Nephron progenitor cell (in vitro differentiated cells): ENCODE measurements at regions not wholly inside any gene's neighbourhood (a gene's known extent, or its start where the extent isn't known, plus 50 kb on each side); places are given as distances from the start of the nearest gene placed in this dataset.

Experiments used
- DNase-seq: peaks from one replicate; pipeline ENCODE4 v3.0.0; 2021
- H3K27ac Mint-ChIP-seq: 2 replicates; pipeline ENCODE4 v1.8.0; 2021; ENCODE audit warnings: mild to moderate bottlenecking, moderate library complexity, mixed read lengths
- H3K27me3 Mint-ChIP-seq: 2 replicates; pipeline ENCODE4 v1.8.0; 2021; ENCODE audit warnings: mild to moderate bottlenecking, low read depth, mixed read lengths; ENCODE audit not compliant: poor library complexity
- H3K36me3 Mint-ChIP-seq: 2 replicates; pipeline ENCODE4 v1.8.0; 2021; ENCODE audit warnings: low read depth, mixed read lengths
- H3K4me1 Mint-ChIP-seq: 2 replicates; pipeline ENCODE4 v1.8.0; 2021; ENCODE audit warnings: mixed read lengths
- H3K4me3 Mint-ChIP-seq: 2 replicates; pipeline ENCODE4 v1.8.0; 2021; ENCODE audit warnings: mild to moderate bottlenecking, moderate library complexity, mixed read lengths
- H3K9me3 Mint-ChIP-seq: 2 replicates; pipeline ENCODE4 v1.8.0; 2021; ENCODE audit warnings: mild to moderate bottlenecking, moderate library complexity, mixed read lengths
- TF ChIP-seq, protein P1 (sequence below): fragments of 200-600 bp; sonication (generic); IDR thresholded peaks from 2 replicates; pipeline ENCODE4 v1.5.0; 2021; ENCODE audit warnings: antibody characterized with exemption

DNA sequence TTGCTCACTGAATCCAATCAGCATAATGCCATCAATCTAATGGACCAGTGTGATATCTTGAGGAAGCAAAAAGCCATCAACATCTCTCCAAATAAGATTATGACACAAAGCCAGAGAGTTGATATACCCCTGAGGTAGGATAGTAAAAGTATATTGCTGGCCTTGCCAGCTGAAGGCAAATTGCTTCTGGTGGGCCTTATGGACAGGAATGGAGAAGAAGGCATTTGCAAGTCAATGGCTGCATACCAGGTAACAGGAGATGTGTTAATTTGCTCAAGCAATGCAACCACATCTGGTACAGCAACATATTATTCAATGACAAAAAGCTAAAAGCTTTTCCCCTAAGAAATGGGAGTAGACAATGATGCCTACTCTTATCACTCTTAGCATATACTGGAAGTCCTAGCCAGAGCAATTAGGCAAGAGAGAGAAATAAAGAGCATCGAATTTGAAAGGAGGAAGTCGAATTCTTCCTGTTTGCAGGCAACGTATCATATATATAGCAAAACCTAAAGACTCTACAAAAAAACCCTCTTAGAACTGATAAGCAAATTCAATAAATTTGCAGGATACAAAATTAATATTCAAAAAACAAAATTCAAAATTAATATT, 216.1 kb upstream of the RASA1 start:
- H3K9me3 Mint-ChIP-seq: peaks cover 40% of the 10 kb centered on the region
- DNase-seq: no peak
- no peaks in the 10 kb centered on the region for H3K27me3 Mint-ChIP-seq
- TF ChIP-seq, protein P1, sequence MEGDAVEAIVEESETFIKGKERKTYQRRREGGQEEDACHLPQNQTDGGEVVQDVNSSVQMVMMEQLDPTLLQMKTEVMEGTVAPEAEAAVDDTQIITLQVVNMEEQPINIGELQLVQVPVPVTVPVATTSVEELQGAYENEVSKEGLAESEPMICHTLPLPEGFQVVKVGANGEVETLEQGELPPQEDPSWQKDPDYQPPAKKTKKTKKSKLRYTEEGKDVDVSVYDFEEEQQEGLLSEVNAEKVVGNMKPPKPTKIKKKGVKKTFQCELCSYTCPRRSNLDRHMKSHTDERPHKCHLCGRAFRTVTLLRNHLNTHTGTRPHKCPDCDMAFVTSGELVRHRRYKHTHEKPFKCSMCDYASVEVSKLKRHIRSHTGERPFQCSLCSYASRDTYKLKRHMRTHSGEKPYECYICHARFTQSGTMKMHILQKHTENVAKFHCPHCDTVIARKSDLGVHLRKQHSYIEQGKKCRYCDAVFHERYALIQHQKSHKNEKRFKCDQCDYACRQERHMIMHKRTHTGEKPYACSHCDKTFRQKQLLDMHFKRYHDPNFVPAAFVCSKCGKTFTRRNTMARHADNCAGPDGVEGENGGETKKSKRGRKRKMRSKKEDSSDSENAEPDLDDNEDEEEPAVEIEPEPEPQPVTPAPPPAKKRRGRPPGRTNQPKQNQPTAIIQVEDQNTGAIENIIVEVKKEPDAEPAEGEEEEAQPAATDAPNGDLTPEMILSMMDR: no peak
- no peak overlapping the region for H3K27ac Mint-ChIP-seq
- H3K36me3 Mint-ChIP-seq: no peaks in the 10 kb centered on the region
- H3K4me1 Mint-ChIP-seq: no peaks in the 10 kb centered on the region
- H3K4me3 Mint-ChIP-seq: no peak overlapping the region

DNA sequence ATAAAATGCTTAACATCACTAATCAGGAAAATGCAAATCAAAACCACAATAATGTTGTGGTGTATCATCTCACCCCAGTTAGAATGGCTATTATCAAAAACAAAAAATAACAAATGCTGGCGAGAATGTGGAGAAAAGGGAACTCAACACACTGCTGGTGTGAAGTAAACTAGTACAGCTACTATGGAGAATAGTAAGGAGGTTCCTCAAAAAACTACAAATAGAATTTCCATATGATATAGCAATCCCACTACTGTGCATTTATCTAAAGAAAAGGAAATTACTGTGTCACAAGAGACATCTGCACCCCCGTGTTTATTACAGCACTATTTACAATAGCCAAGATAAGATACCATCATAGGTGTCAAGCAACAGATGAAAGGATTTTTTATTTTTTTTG, 214.5 kb upstream of the RASA1 start:
- no peak overlapping the region for H3K27ac Mint-ChIP-seq
- no peaks in the 10 kb centered on the region for H3K4me1 Mint-ChIP-seq
- TF ChIP-seq, protein P1: no peak
- no peak overlapping the region for H3K4me3 Mint-ChIP-seq
- peaks cover 41% of the 10 kb centered on the region for H3K9me3 Mint-ChIP-seq
- no peak for DNase-seq
- H3K27me3 Mint-ChIP-seq: no peaks in the 10 kb centered on the region
- no peaks in the 10 kb centered on the region for H3K36me3 Mint-ChIP-seq

DNA sequence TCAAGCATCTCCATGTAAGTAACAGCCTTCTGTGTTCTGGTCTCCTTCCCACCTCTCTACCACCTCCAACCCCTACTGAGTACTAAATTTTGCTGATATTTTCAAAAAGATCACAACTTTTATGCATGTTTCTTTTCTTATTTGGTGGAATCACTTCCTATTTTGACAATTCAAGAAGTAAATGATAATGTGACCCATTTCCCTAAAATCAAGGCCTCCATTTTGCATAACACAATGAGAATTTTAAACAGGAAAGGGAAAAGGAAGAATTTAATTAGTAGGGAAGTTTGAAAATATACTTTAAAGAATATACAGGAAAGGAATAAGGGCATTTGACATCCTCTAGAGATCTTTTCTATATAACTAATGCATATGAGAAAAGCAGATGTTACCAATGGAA, 212.9 kb upstream of the RASA1 start:
- H3K27ac Mint-ChIP-seq: no peak overlapping the region
- no peaks in the 10 kb centered on the region for H3K4me1 Mint-ChIP-seq
- DNase-seq: no peak
- H3K27me3 Mint-ChIP-seq: no peaks in the 10 kb centered on the region
- H3K9me3 Mint-ChIP-seq: peaks cover 29% of the 10 kb centered on the region
- TF ChIP-seq, protein P1: no peak
- H3K36me3 Mint-ChIP-seq: no peaks in the 10 kb centered on the region
- no peak overlapping the region for H3K4me3 Mint-ChIP-seq

DNA sequence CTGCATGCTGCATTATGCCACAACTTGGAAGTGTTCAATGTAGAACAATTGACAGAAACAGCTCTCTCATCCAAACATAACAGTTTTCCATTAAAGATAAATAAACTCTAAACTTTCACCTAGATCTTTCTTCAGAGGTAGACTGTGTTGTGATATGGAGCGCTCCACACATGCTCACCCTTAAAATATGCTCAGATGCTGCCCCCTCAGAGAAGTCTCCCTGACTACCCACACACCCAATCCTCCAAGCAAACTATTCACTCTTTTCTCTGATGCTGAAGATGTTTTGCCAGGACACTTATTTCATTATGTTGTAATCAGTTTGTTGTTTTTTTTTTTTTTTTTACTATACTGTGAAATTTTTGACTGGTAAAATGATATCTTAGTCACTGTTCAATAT, 206.6 kb upstream of the RASA1 start:
- TF ChIP-seq, protein P1: no peak
- Mint-ChIP-seq H3K4me3 (no peak overlapping the region), H3K9me3 (peaks cover 8% of the 10 kb centered on the region), H3K27ac (no peak overlapping the region), H3K27me3 (peaks cover 8% of the 10 kb centered on the region), H3K4me1 (no peaks in the 10 kb centered on the region), H3K36me3 (no peaks in the 10 kb centered on the region)
- no peak for DNase-seq

DNA sequence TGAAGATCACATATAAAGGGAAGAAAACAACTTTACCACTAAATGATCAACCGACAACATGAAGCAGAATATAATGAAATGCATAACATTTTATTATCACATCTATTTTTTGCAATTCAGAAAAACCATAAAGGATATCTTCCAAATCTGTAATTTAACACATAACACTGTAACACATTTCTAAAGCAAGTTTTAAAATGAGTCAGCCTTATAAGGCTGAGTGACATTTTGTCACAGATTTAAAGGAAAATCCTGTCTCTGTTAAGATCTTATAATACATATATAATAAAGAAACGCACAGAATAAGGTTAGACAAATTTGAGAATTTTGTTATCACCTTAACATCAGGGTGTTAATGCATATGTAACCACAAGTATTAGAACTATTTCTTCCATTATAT, 198.4 kb upstream of the RASA1 start:
- no peak overlapping the region for H3K4me3 Mint-ChIP-seq
- no peaks in the 10 kb centered on the region for H3K9me3 Mint-ChIP-seq
- TF ChIP-seq, protein P1: no peak
- no peak for DNase-seq
- no peaks in the 10 kb centered on the region for H3K4me1 Mint-ChIP-seq
- no peaks in the 10 kb centered on the region for H3K36me3 Mint-ChIP-seq
- H3K27ac Mint-ChIP-seq: no peak overlapping the region
- H3K27me3 Mint-ChIP-seq: peaks cover 4% of the 10 kb centered on the region

DNA sequence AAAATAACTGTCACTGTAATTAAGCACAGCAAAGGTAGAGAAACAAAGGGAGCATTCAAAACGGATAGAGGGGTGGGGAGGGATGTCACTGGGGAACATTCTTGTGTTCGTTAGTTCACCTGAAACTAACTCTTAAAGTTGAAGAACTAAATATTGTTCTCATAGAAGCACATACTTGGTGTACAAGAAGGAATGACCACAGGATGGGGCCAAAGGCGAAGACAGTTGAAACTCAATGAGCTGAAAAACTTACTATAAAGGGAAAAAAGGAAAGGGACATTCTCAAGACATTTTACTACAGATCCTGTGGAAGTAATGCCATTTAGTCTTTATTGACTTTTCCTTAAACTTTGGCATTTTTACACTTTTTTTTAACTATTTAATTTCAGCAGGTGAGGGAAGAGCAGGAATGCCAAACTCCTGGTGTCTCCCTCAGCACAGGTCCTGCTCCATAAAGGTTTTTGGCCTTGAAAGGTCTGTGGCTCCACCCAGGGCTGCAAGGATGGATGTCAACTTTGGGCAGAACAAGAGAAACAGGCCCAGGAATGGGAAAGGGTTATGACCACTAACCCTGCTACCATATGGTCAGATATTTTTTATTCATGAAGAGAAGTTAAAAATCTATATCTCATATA, 197.6 kb upstream of the RASA1 start:
- Mint-ChIP-seq H3K4me3 (no peak overlapping the region), H3K27me3 (peaks cover 2% of the 10 kb centered on the region)

More for the DNA sequence above, 197.6 kb upstream of the RASA1 start:
- Mint-ChIP-seq H3K9me3 (no peaks in the 10 kb centered on the region), H3K4me1 (no peaks in the 10 kb centered on the region), H3K36me3 (no peaks in the 10 kb centered on the region), H3K27ac (peak overlapping the region; percentile 52)
- TF ChIP-seq, protein P1: peak; percentile 7
- no peak for DNase-seq
